Chondrocyte (in vitro differentiated cells): ENCODE measurements at regions not wholly inside any gene's neighbourhood (a gene's known extent, or its start where the extent isn't known, plus 50 kb on each side); places are given as distances from the start of the nearest gene placed in this dataset.

Experiments used
- DNase-seq: peaks from one replicate; pipeline ENCODE4 v3.0.0; 2021; ENCODE audit warnings: mixed read lengths, low spot score
- H3K27ac Mint-ChIP-seq: one replicate; pipeline ENCODE4 v1.8.0; 2021; ENCODE audit warnings: mild to moderate bottlenecking, moderate library complexity, mixed read lengths; ENCODE audit not compliant: unreplicated experiment
- H3K27me3 Mint-ChIP-seq: 2 replicates; pipeline ENCODE4 v1.8.0; 2021; ENCODE audit warnings: low read depth, mixed read lengths
- H3K36me3 Mint-ChIP-seq: 2 replicates; pipeline ENCODE4 v1.8.0; 2021; ENCODE audit warnings: low read depth, mixed read lengths
- H3K4me1 Mint-ChIP-seq: 2 replicates; pipeline ENCODE4 v1.8.0; 2021; ENCODE audit warnings: low read depth, mild to moderate bottlenecking, mixed read lengths
- H3K4me3 Mint-ChIP-seq: one replicate; pipeline ENCODE4 v1.8.0; 2021; ENCODE audit warnings: mild to moderate bottlenecking, moderate library complexity, mixed read lengths; ENCODE audit not compliant: unreplicated experiment
- H3K9me3 Mint-ChIP-seq: 2 replicates; pipeline ENCODE4 v1.8.0; 2021; ENCODE audit warnings: low read depth, mixed read lengths
- TF ChIP-seq, protein P1 (sequence below): fragments of 200-600 bp; sonication (generic); IDR thresholded peaks from 2 replicates; pipeline ENCODE4 v1.5.0; 2021; ENCODE audit warnings: antibody characterized with exemption, mild to moderate bottlenecking, moderate library complexity

DNA sequence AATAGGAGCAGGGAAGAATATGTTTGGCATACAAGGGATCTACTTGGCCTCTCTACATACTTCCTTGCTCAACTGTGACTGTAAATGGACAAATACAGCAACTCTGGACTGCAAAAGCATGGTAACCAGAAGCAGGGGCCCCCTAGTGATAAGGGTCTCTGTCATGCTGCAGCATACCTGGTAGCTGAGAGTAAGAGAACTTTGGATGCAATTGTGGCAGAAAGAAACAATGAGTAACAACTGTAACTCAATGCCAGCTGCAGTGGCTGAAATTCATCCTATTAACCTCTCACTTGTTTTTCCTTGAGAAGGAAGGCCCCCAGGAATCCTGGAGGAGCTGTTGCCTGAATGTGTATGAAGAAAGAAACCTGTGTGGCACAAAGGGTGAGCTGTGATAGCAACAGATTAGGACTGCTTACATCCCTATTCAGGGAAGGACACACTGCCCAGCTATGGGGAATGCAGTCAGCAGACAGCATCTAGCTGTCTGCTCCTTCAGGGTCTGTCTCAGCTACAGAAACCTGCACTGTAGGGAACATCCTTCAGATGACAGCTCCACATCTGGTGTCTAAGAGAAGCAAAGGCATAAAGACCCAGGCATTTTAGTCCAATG, 468.1 kb upstream of the ACTBL2 start:
- no peak overlapping the region for H3K27ac Mint-ChIP-seq
- no peak overlapping the region for H3K4me3 Mint-ChIP-seq
- peaks cover 7% of the 10 kb centered on the region for H3K9me3 Mint-ChIP-seq
- no peaks in the 10 kb centered on the region for H3K36me3 Mint-ChIP-seq
- DNase-seq, result no peak
- no peaks in the 10 kb centered on the region for H3K27me3 Mint-ChIP-seq
- no peaks in the 10 kb centered on the region for H3K4me1 Mint-ChIP-seq
- TF ChIP-seq, protein P1, sequence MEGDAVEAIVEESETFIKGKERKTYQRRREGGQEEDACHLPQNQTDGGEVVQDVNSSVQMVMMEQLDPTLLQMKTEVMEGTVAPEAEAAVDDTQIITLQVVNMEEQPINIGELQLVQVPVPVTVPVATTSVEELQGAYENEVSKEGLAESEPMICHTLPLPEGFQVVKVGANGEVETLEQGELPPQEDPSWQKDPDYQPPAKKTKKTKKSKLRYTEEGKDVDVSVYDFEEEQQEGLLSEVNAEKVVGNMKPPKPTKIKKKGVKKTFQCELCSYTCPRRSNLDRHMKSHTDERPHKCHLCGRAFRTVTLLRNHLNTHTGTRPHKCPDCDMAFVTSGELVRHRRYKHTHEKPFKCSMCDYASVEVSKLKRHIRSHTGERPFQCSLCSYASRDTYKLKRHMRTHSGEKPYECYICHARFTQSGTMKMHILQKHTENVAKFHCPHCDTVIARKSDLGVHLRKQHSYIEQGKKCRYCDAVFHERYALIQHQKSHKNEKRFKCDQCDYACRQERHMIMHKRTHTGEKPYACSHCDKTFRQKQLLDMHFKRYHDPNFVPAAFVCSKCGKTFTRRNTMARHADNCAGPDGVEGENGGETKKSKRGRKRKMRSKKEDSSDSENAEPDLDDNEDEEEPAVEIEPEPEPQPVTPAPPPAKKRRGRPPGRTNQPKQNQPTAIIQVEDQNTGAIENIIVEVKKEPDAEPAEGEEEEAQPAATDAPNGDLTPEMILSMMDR, result no peak

DNA sequence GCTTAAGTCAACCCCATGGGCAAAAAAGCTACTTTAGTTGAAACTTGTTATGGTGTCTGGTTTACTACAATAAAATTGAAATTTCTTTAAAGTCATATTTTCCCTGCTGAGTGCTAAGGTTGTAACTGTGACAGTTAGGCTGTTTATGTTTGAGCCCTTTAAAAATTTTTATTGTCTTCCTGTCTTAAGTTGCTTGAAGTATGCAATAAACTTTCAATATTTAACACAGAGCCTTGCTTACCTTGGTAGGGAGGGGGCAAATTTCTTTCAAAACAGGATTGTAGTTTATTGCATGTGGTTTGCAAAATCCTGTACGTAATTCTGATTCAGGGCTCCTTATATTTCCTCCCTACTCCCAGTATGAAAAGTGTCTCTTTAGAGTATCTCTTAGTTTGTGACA, 465.5 kb upstream of the ACTBL2 start:
- Mint-ChIP-seq H3K9me3 (peaks cover 10% of the 10 kb centered on the region), H3K4me3 (no peak overlapping the region), H3K27ac (no peak overlapping the region), H3K27me3 (no peaks in the 10 kb centered on the region), H3K36me3 (peaks cover 2% of the 10 kb centered on the region), H3K4me1 (no peaks in the 10 kb centered on the region)
- TF ChIP-seq, protein P1, result no peak
- DNase-seq, result no peak

DNA sequence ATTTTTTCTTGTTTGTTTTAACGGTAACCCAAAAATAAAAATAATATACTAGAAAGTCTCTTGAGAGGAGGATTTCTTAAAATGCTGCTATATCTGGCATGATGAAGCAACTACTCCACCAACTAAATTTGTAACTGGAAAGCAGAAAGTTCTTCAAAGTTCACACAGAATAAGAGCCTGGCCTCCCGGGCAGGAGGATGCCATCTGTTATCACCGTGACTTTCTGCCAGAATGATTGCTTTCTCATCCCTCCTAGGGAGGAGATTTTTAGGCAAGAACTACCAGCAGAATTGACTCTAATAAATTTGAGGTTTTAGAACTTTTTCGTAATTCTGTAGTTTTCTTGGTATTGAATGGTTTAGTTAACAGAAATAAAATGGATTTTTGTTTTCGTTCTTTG, 464.6 kb upstream of the ACTBL2 start:
- Mint-ChIP-seq H3K27ac (no peak overlapping the region), H3K27me3 (no peaks in the 10 kb centered on the region), H3K4me1 (no peaks in the 10 kb centered on the region), H3K4me3 (no peak overlapping the region), H3K36me3 (peaks cover 2% of the 10 kb centered on the region), H3K9me3 (peaks cover 10% of the 10 kb centered on the region)
- TF ChIP-seq, protein P1, result no peak
- no peak for DNase-seq

DNA sequence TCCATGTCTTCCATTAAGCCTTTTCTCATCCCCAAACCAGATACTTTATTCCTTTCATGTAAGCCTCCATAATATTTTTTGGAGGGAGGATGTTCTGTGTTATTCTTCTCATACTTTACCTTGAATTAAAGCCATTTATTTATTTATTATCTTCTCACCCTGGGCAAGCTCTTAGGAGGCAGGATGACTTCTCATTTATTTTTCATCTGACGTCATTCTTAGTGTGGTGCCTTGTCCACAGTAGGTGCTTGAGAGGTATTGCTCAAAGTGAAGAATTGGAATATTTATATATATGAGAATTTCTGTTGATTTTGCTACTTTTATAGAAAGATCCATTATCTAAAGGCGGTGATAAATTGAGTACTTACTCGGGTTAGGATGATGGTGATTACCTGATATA, 458.3 kb upstream of the ACTBL2 start:
- no peak overlapping the region for H3K4me3 Mint-ChIP-seq
- TF ChIP-seq, protein P1, result no peak

DNA sequence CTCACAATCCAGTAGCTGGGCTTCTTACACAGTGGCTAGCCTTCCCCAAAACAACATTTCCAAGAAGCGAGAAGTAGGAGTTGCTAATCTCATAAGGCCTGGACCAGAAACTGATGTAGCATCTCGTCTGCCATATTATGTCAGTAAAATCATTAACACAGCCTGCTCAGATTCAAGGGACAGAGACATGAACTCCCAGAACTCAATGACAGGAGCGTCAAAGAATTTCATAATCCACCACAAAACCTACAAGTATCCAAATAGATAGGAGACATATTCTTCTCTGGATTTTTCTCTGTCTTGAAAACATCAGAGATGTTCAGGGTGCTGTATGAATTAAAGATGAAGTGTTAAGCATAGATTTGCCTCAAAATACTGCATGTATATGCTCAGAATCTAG, 457.6 kb upstream of the ACTBL2 start:
- TF ChIP-seq, protein P1, result no peak
- Mint-ChIP-seq H3K36me3 (peaks cover 2% of the 10 kb centered on the region), H3K9me3 (peaks cover 4% of the 10 kb centered on the region), H3K27ac (no peak overlapping the region), H3K27me3 (no peaks in the 10 kb centered on the region), H3K4me3 (no peak overlapping the region), H3K4me1 (no peaks in the 10 kb centered on the region)
- no peak for DNase-seq

More for the DNA sequence above, 458.3 kb upstream of the ACTBL2 start:
- Mint-ChIP-seq H3K4me1 (no peaks in the 10 kb centered on the region), H3K36me3 (peaks cover 2% of the 10 kb centered on the region), H3K27me3 (no peaks in the 10 kb centered on the region), H3K27ac (no peak overlapping the region), H3K9me3 (peaks cover 4% of the 10 kb centered on the region)
- DNase-seq, result no peak
